WTC11 (cell line): ENCODE measurements at regions not wholly inside any gene's neighbourhood (a gene's known extent, or its start where the extent isn't known, plus 50 kb on each side); places are given as distances from the start of the nearest gene placed in this dataset.

Source experiments
- ATAC-seq: fragments of 200-7000 bp; cut with Tn5 transposase; 2 replicates; pipeline ENCODE4 v1.10.0; 2021; ENCODE audit warnings: mild to moderate bottlenecking, moderate library complexity
- CTCF ChIA-PET: fragments of 300-600 bp; sonication (Branson Sonifier 250); formaldehyde crosslinking; loops from one replicate; lab custom pipeline; 2021; ENCODE audit warnings: antibody characterized with exemption; lab: Charles Lee
- POLR2A ChIA-PET: fragments of 350-600 bp; sonication (Branson Sonifier 250); formaldehyde crosslinking; loops from one replicate; lab custom pipeline; 2021; ENCODE audit warnings: antibody characterized with exemption; lab: Charles Lee
- DNase-seq: peaks from one replicate; pipeline ENCODE4 v3.0.0; 2021; ENCODE audit warnings: low spot score
- H3K27ac Mint-ChIP-seq: 2 replicates; pipeline ENCODE4 v1.8.0; 2021; ENCODE audit warnings: mixed read lengths
- H3K27me3 Mint-ChIP-seq: 2 replicates; pipeline ENCODE4 v1.8.0; 2021; ENCODE audit warnings: low read depth, mild to moderate bottlenecking, moderate library complexity, mixed read lengths
- H3K36me3 Mint-ChIP-seq: 2 replicates; pipeline ENCODE4 v1.8.0; 2021; ENCODE audit warnings: mixed read lengths
- H3K4me1 Mint-ChIP-seq: 2 replicates; pipeline ENCODE4 v1.8.0; 2022; ENCODE audit warnings: mixed read lengths
- H3K4me3 Mint-ChIP-seq: 2 replicates; pipeline ENCODE4 v1.8.0; 2021; ENCODE audit warnings: mild to moderate bottlenecking, moderate library complexity, mixed read lengths
- H3K9me3 Mint-ChIP-seq: 2 replicates; pipeline ENCODE4 v1.8.0; 2021; ENCODE audit warnings: mixed read lengths
- ATF1 ChIP-seq: sonication (generic); formaldehyde crosslinking; IDR thresholded peaks from 2 replicates; pipeline ENCODE4 v1.8.1; 2023; ENCODE audit warnings: mild to moderate bottlenecking, moderate library complexity, missing genetic modification reagents
- ATF2 ChIP-seq: sonication (generic); formaldehyde crosslinking; IDR thresholded peaks from 2 replicates; pipeline ENCODE4 v1.8.1; 2022; ENCODE audit warnings: low read depth, missing genetic modification reagents, borderline replicate concordance
- ELF4 ChIP-seq: sonication (generic); formaldehyde crosslinking; IDR thresholded peaks from 2 replicates; pipeline ENCODE4 v1.8.1; 2022; ENCODE audit warnings: low read depth, mild to moderate bottlenecking, moderate library complexity, missing genetic modification reagents
- GABPB1 ChIP-seq: sonication (generic); formaldehyde crosslinking; IDR thresholded peaks from 2 replicates; pipeline ENCODE4 v1.8.1; 2023; ENCODE audit warnings: mild to moderate bottlenecking, missing genetic modification reagents
- GRHL2 ChIP-seq: fragments of 250-450 bp; sonication (Bioruptor Pico); IDR thresholded peaks from 2 replicates; pipeline ENCODE4 v1.8.0; 2022; ENCODE audit warnings: mild to moderate bottlenecking, moderate library complexity; ENCODE audit not compliant: insufficient replicate concordance, severe bottlenecking
- IRF1 ChIP-seq: sonication (generic); formaldehyde crosslinking; IDR thresholded peaks from 2 replicates; pipeline ENCODE4 v1.8.0; 2023; ENCODE audit warnings: missing genetic modification reagents
- KAT7 ChIP-seq: sonication (generic); formaldehyde crosslinking; IDR thresholded peaks from 2 replicates; pipeline ENCODE4 v1.8.1; 2023; ENCODE audit warnings: missing genetic modification reagents, mild to moderate bottlenecking, borderline replicate concordance
- MYBL2 ChIP-seq: sonication (generic); formaldehyde crosslinking; IDR thresholded peaks from 2 replicates; pipeline ENCODE4 v1.8.1; 2023; ENCODE audit warnings: mild to moderate bottlenecking, moderate library complexity, missing genetic modification reagents
- RORB ChIP-seq: fragments of 250-450 bp; sonication (Bioruptor Pico); IDR thresholded peaks from 2 replicates; pipeline ENCODE4 v1.9.0; 2021; ENCODE audit warnings: mild to moderate bottlenecking
- TCF7 ChIP-seq: sonication (generic); formaldehyde crosslinking; IDR thresholded peaks from 2 replicates; pipeline ENCODE4 v1.8.0; 2022; ENCODE audit warnings: mild to moderate bottlenecking, low read depth, missing genetic modification reagents, moderate library complexity
- ZMAT4 ChIP-seq: fragments of 250-450 bp; sonication (Bioruptor Pico); IDR thresholded peaks from 2 replicates; pipeline ENCODE4 v1.9.0; 2021; ENCODE audit warnings: mild to moderate bottlenecking
- ZNF263 ChIP-seq: sonication (generic); formaldehyde crosslinking; IDR thresholded peaks from 2 replicates; pipeline ENCODE4 v1.8.1; 2022; ENCODE audit warnings: low read depth, mild to moderate bottlenecking, moderate library complexity, missing genetic modification reagents
- ZNF423 ChIP-seq: fragments of 250-450 bp; sonication (Bioruptor Pico); IDR thresholded peaks from 2 replicates; pipeline ENCODE4 v2.1.2; 2022; ENCODE audit warnings: mild to moderate bottlenecking, moderate library complexity
- ZNF532 ChIP-seq: fragments of 250-450 bp; sonication (Bioruptor Pico); IDR thresholded peaks from 2 replicates; pipeline ENCODE4 v1.9.0; 2021; ENCODE audit warnings: mild to moderate bottlenecking, borderline replicate concordance
- ZNF671 ChIP-seq: fragments of 250-450 bp; sonication (Bioruptor Pico); IDR thresholded peaks from 2 replicates; pipeline ENCODE4 v1.8.0; 2021; ENCODE audit warnings: mild to moderate bottlenecking
- ZSCAN18 ChIP-seq: fragments of 250-450 bp; sonication (Bioruptor Pico); IDR thresholded peaks from 2 replicates; pipeline ENCODE4 v2.1.2; 2022; ENCODE audit warnings: mild to moderate bottlenecking, moderate library complexity
- TF ChIP-seq, protein P1 (sequence below): fragments of 250-450 bp; sonication (Bioruptor Pico); IDR thresholded peaks from 2 replicates; pipeline ENCODE4 v1.9.0; 2021; ENCODE audit warnings: moderate library complexity, mild to moderate bottlenecking, inconsistent platforms, borderline replicate concordance
- TF ChIP-seq, protein P2 (sequence below): sonication (generic); formaldehyde crosslinking; IDR thresholded peaks from 2 replicates; pipeline ENCODE4 v1.8.0; 2023; ENCODE audit warnings: missing genetic modification reagents, mild to moderate bottlenecking, borderline replicate concordance
- TF ChIP-seq, protein P3 (sequence below): sonication (generic); formaldehyde crosslinking; IDR thresholded peaks from 2 replicates; pipeline ENCODE4 v1.8.1; 2023; ENCODE audit warnings: mild to moderate bottlenecking, missing genetic modification reagents, moderate library complexity

- TF ChIP-seq ZNF671: no peak
- TF ChIP-seq, protein P1, sequence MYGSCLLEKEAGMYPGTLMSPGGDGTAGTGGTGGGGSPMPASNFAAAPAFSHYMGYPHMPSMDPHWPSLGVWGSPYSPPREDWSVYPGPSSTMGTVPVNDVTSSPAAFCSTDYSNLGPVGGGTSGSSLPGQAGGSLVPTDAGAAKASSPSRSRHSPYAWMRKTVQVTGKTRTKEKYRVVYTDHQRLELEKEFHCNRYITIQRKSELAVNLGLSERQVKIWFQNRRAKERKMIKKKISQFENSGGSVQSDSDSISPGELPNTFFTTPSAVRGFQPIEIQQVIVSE: no peak
- TF ChIP-seq IRF1 (CRISPR knock-in tag): no peak
- TF ChIP-seq ZMAT4 (CRISPR knock-in tag): no peak
- no peak for TF ChIP-seq TCF7 (CRISPR knock-in tag)
- TF ChIP-seq RORB (CRISPR knock-in tag): no peak
Observed at GRCh38 chr22:27488456-27489177, 312.9 kb downstream of the MN1 start (continued).

DNA sequence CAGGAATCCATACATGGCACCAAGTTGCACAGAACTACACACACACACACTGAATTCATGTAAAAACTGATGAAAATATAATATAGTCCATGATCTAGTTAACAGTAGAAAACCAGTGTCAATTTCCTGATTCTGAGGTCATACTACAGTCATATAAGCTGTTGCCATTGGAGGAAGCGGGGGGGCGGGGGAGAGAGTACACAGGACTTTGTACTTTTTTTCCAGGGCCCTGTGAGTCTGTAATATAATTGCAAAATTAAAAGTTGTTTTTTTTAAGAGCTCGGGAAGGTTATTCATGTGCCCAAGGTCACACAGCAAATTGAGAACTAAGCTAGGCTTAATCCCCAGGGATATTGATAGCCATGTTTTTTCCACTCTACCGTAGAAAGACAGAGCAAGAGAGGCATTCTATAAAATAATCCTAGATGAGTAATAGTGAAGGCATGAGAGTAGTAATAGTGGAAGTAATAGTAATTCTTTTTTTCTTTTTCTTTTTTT lies 312.3 kb downstream of the MN1 start:
- ATAC-seq: no peak
- Mint-ChIP-seq H3K27me3 (peaks cover 7% of the 10 kb centered on the region; the same call in 1 of the 2 replicates), H3K36me3 (0 out of 2 replicates have a peak, but pooled peaks cover 14% of the 10 kb centered on the region), H3K4me3 (no peak overlapping the region), H3K4me1 (no peaks in the 10 kb centered on the region), H3K9me3 (peaks cover 35% of the 10 kb centered on the region), H3K27ac (no peak overlapping the region)
- DNase-seq: no peak
- CTCF ChIA-PET: no interaction called here
- POLR2A ChIA-PET: no interaction called here
- TF ChIP-seq ZSCAN18 (CRISPR knock-in tag): no peak
- TF ChIP-seq ZNF263 (CRISPR knock-in tag): no peak
- TF ChIP-seq IRF1 (CRISPR knock-in tag): no peak
- TF ChIP-seq, protein P2, sequence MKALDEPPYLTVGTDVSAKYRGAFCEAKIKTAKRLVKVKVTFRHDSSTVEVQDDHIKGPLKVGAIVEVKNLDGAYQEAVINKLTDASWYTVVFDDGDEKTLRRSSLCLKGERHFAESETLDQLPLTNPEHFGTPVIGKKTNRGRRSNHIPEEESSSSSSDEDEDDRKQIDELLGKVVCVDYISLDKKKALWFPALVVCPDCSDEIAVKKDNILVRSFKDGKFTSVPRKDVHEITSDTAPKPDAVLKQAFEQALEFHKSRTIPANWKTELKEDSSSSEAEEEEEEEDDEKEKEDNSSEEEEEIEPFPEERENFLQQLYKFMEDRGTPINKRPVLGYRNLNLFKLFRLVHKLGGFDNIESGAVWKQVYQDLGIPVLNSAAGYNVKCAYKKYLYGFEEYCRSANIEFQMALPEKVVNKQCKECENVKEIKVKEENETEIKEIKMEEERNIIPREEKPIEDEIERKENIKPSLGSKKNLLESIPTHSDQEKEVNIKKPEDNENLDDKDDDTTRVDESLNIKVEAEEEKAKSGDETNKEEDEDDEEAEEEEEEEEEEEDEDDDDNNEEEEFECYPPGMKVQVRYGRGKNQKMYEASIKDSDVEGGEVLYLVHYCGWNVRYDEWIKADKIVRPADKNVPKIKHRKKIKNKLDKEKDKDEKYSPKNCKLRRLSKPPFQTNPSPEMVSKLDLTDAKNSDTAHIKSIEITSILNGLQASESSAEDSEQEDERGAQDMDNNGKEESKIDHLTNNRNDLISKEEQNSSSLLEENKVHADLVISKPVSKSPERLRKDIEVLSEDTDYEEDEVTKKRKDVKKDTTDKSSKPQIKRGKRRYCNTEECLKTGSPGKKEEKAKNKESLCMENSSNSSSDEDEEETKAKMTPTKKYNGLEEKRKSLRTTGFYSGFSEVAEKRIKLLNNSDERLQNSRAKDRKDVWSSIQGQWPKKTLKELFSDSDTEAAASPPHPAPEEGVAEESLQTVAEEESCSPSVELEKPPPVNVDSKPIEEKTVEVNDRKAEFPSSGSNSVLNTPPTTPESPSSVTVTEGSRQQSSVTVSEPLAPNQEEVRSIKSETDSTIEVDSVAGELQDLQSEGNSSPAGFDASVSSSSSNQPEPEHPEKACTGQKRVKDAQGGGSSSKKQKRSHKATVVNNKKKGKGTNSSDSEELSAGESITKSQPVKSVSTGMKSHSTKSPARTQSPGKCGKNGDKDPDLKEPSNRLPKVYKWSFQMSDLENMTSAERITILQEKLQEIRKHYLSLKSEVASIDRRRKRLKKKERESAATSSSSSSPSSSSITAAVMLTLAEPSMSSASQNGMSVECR (CRISPR knock-in tag): no peak
- no peak for TF ChIP-seq ATF2 (CRISPR knock-in tag)
- TF ChIP-seq GRHL2 (CRISPR knock-in tag): no peak
- TF ChIP-seq, protein P3, sequence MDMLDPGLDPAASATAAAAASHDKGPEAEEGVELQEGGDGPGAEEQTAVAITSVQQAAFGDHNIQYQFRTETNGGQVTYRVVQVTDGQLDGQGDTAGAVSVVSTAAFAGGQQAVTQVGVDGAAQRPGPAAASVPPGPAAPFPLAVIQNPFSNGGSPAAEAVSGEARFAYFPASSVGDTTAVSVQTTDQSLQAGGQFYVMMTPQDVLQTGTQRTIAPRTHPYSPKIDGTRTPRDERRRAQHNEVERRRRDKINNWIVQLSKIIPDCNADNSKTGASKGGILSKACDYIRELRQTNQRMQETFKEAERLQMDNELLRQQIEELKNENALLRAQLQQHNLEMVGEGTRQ (CRISPR knock-in tag): no peak
- no peak for TF ChIP-seq ATF1 (CRISPR knock-in tag)
- no peak for TF ChIP-seq MYBL2 (CRISPR knock-in tag)
- TF ChIP-seq ELF4: no peak
- no peak for TF ChIP-seq RORB (CRISPR knock-in tag)
- TF ChIP-seq GABPB1 (CRISPR knock-in tag): no peak
- no peak for TF ChIP-seq KAT7
- TF ChIP-seq ZNF423: no peak
- TF ChIP-seq ZNF532 (CRISPR knock-in tag): no peak
